GM23338 (cell line): ENCODE measurements at regions not wholly inside any gene's neighbourhood (a gene's known extent, or its start where the extent isn't known, plus 50 kb on each side); places are given as distances from the start of the nearest gene placed in this dataset.

ENCODE experiments used
- ATAC-seq: fragments of 200-7000 bp; cut with Tn5 transposase; 3 replicates; pipeline ENCODE4 v1.9.1; 2020
- DNase-seq: peaks from one replicate; pipeline ENCODE4 v3.0.0-alpha.2; 2015; ENCODE audit warnings: low spot score
- H2AFZ ChIP-seq: fragments of 200-600 bp; sonication (generic); 2 replicates; pipeline ENCODE4 v1.8.0; 2016; ENCODE audit warnings: antibody characterized with exemption, mild to moderate bottlenecking, moderate library complexity
- H3F3A ChIP-seq: fragments of 200-600 bp; sonication (generic); replicated peaks from 2 replicates; pipeline ENCODE4 v1.8.0; 2017; ENCODE audit warnings: antibody characterized with exemption, mixed run types, low read depth
- H3K27ac ChIP-seq: fragments of 200-600 bp; sonication (generic); 2 replicates; pipeline ENCODE4 v1.6.1; 2016; ENCODE audit warnings: low read depth
- H3K27me3 ChIP-seq: fragments of 200-600 bp; sonication (generic); 2 replicates; pipeline ENCODE4 v1.8.0; 2016; ENCODE audit warnings: mild to moderate bottlenecking, mixed run types, moderate library complexity; ENCODE audit not compliant: insufficient read depth
- H3K36me3 ChIP-seq: fragments of 200-600 bp; sonication (generic); 2 replicates; pipeline ENCODE4 v1.8.0; 2016; ENCODE audit warnings: mild to moderate bottlenecking; ENCODE audit not compliant: insufficient read depth
- H3K4me1 ChIP-seq: fragments of 200-600 bp; sonication (generic); 2 replicates; pipeline ENCODE4 v1.8.0; 2016; ENCODE audit warnings: mild to moderate bottlenecking, moderate library complexity; ENCODE audit not compliant: insufficient read depth
- H3K4me2 ChIP-seq: fragments of 200-600 bp; sonication (generic); 2 replicates; pipeline ENCODE4 v1.7.1; 2017; ENCODE audit warnings: mixed run types
- H3K4me3 ChIP-seq: fragments of 200-600 bp; sonication (generic); 2 replicates; pipeline ENCODE4 v1.6.1; 2016; ENCODE audit warnings: mixed run types
- H3K79me2 ChIP-seq: fragments of 200-600 bp; sonication (generic); replicated peaks from 2 replicates; pipeline ENCODE4 v1.8.0; 2017; ENCODE audit warnings: mild to moderate bottlenecking; ENCODE audit not compliant: insufficient read depth
- H3K9me2 ChIP-seq: fragments of 200-600 bp; sonication (generic); 2 replicates; pipeline ENCODE4 v1.8.0; 2017; ENCODE audit not compliant: insufficient read depth
- H4K20me1 ChIP-seq: fragments of 200-600 bp; sonication (generic); replicated peaks from 2 replicates; pipeline ENCODE4 v1.8.0; 2017; ENCODE audit warnings: mild to moderate bottlenecking; ENCODE audit not compliant: insufficient read depth
- H3K27ac Mint-ChIP-seq: 2 replicates; pipeline ENCODE4 v1.8.0; 2020; ENCODE audit warnings: inconsistent platforms, mild to moderate bottlenecking, moderate library complexity, mixed read lengths
- H3K27me3 Mint-ChIP-seq: 3 replicates; pipeline ENCODE4 v1.8.0; 2022; ENCODE audit warnings: low read depth, mild to moderate bottlenecking, moderate library complexity, mixed read lengths, inconsistent platforms; ENCODE audit not compliant: insufficient read depth, poor library complexity
- H3K36me3 Mint-ChIP-seq: 3 replicates; pipeline ENCODE4 v1.8.0; 2021; ENCODE audit warnings: low read depth, mild to moderate bottlenecking, inconsistent platforms, moderate library complexity, mixed read lengths
- H3K4me1 Mint-ChIP-seq: 3 replicates; pipeline ENCODE4 v1.8.0; 2020; ENCODE audit warnings: mild to moderate bottlenecking, inconsistent platforms, mixed read lengths
- H3K4me3 Mint-ChIP-seq: 3 replicates; pipeline ENCODE4 v1.8.0; 2021; ENCODE audit warnings: moderate library complexity, mild to moderate bottlenecking, inconsistent platforms, mixed read lengths
- H3K9me3 Mint-ChIP-seq: 3 replicates; pipeline ENCODE4 v1.8.0; 2020; ENCODE audit warnings: moderate library complexity, mild to moderate bottlenecking, inconsistent platforms, mixed read lengths
- CTCF ChIP-seq, 2 experiments: fragments of 200-600 bp in 1 of 2; sonication (generic) in 1 of 2; conservative IDR thresholded peaks; 2 replicates each; pipeline versions ENCODE4 v1.5.1 to v1.6.1; 2016 to 2017; ENCODE audit warnings: antibody characterized with exemption in 2 of 2, low read depth in 2 of 2, mild to moderate bottlenecking in 2 of 2, moderate library complexity in 1 of 2
- JUNB ChIP-seq: IDR thresholded peaks from one replicate; pipeline ENCODE4 v1.6.1; 2016; ENCODE audit warnings: antibody characterized with exemption; ENCODE audit not compliant: unreplicated experiment
- POLR2AphosphoS5 ChIP-seq: IDR thresholded peaks from 2 replicates; pipeline ENCODE4 v1.6.1; 2016; ENCODE audit warnings: antibody characterized with exemption, low read depth
- REST ChIP-seq: IDR thresholded peaks from one replicate; pipeline ENCODE4 v1.6.1; 2018; ENCODE audit warnings: antibody characterized with exemption; ENCODE audit not compliant: unreplicated experiment
- STAT1 ChIP-seq: IDR thresholded peaks from one replicate; pipeline ENCODE4 v1.6.1; 2016; ENCODE audit warnings: antibody characterized with exemption; ENCODE audit not compliant: unreplicated experiment
- ZNF114 ChIP-seq: fragments of 250-450 bp; sonication (Bioruptor Pico); IDR thresholded peaks from 2 replicates; pipeline ENCODE4 v1.5.0; 2020; ENCODE audit warnings: mild to moderate bottlenecking, moderate library complexity
- ZNF462 ChIP-seq: fragments of 250-450 bp; sonication (Bioruptor Pico); IDR thresholded peaks from 2 replicates; pipeline ENCODE4 v1.5.0; 2020; ENCODE audit warnings: mild to moderate bottlenecking, moderate library complexity

GRCh38 chr2:9095690-9096089 is 92.2 kb upstream of the MBOAT2 start:
- peak overlapping the region; percentile 99 for H2AFZ ChIP-seq

GRCh38 chr2:9095226-9095625 is 91.7 kb upstream of the MBOAT2 start:
- no peak for DNase-seq
- H3K27ac Mint-ChIP-seq = no peak overlapping the region
- peak overlapping the region; percentile 99 for H2AFZ ChIP-seq
- TF ChIP-seq ZNF114 (CRISPR knock-in tag) (no peak), JUNB (no peak), ZNF462 (no peak), STAT1 (no peak), REST (no peak), POLR2AphosphoS5 (no peak)

More at GRCh38 chr2:9095690-9096089, 92.2 kb upstream of the MBOAT2 start:
- no peak overlapping the region for H3K27ac ChIP-seq
- peaks cover 8% of the 10 kb centered on the region for H3K27me3 Mint-ChIP-seq
- H3K4me1 ChIP-seq = peaks cover 4% of the 10 kb centered on the region; the same call in 1 of the 2 replicates
- no peaks in the 10 kb centered on the region for H3K79me2 ChIP-seq
- H3K4me3 Mint-ChIP-seq = peak overlapping the region; percentile 57; the same call in 2 of the 3 replicates
- H3K9me3 Mint-ChIP-seq = no peaks in the 10 kb centered on the region
- no peak overlapping the region for H3K27ac Mint-ChIP-seq
- no peaks in the 10 kb centered on the region for H3K9me2 ChIP-seq
- no peaks in the 10 kb centered on the region for H4K20me1 ChIP-seq
- H3K27me3 ChIP-seq = no peaks in the 10 kb centered on the region
- peak overlapping the region; percentile 73 for H3K4me2 ChIP-seq
- H3K4me3 ChIP-seq = peak overlapping the region; percentile 43; the same call in 1 of the 2 replicates
- peaks cover 11% of the 10 kb centered on the region for H3K4me1 Mint-ChIP-seq
- TF ChIP-seq ZNF114 (CRISPR knock-in tag) (no peak), CTCF (conservative IDR thresholded peaks at IDR 0.05; ENCODE audit: low read depth in 2 of 2) (peak in 1 of 2 experiments; percentile 56; a peak in 2 of 4 replicates)
- H3K36me3 Mint-ChIP-seq = no peaks in the 10 kb centered on the region
- ATAC-seq = peak; percentile 89
- peak; percentile 82 for DNase-seq
- H3F3A ChIP-seq = no peaks in the 10 kb centered on the region
- H3K36me3 ChIP-seq = no peaks in the 10 kb centered on the region

More at GRCh38 chr2:9095226-9095625, 91.7 kb upstream of the MBOAT2 start:
- H3K4me3 Mint-ChIP-seq = peak overlapping the region; percentile 57; the same call in 2 of the 3 replicates
- no peaks in the 10 kb centered on the region for H3K79me2 ChIP-seq
- no peaks in the 10 kb centered on the region for H3K9me2 ChIP-seq
- peak overlapping the region; percentile 43; the same call in 1 of the 2 replicates for H3K4me3 ChIP-seq
- no peaks in the 10 kb centered on the region for H3K9me3 Mint-ChIP-seq
- H3F3A ChIP-seq = no peaks in the 10 kb centered on the region
- peaks cover 8% of the 10 kb centered on the region for H3K27me3 Mint-ChIP-seq
- no peaks in the 10 kb centered on the region for H3K27me3 ChIP-seq
- peaks cover 4% of the 10 kb centered on the region; the same call in 1 of the 2 replicates for H3K4me1 ChIP-seq
- ATAC-seq = peak; percentile 24
- H3K36me3 Mint-ChIP-seq = no peaks in the 10 kb centered on the region
- no peaks in the 10 kb centered on the region for H3K36me3 ChIP-seq
- H4K20me1 ChIP-seq = no peaks in the 10 kb centered on the region
- no peak overlapping the region for H3K27ac ChIP-seq
- H3K4me2 ChIP-seq = peak overlapping the region; percentile 73; the same call in 1 of the 2 replicates
- H3K4me1 Mint-ChIP-seq = peaks cover 11% of the 10 kb centered on the region
